Heart right ventricle (tissue), 16 donors: ENCODE measurements at regions not wholly inside any gene's neighbourhood (a gene's known extent, or its start where the extent isn't known, plus 50 kb on each side); places are given as distances from the start of the nearest gene placed in this dataset.

Experiments used
- ATAC-seq, 8 donors: fragments of 200-7000 bp; cut with Tn5 transposase; one replicate each; pipeline ENCODE4 v1.9.1; 2020; ENCODE audit warnings: mild to moderate bottlenecking in 8 of 8, moderate library complexity in 8 of 8, moderate number of reproducible peaks in 1 of 8
- DNase-seq, 2 donors: peaks; one replicate each; pipeline ENCODE4 v3.0.0-alpha.2; 2020
- H3K27ac ChIP-seq, 10 donors: fragments of 200-600 bp; sonication (generic) in 2 of 10; one replicate each; pipeline versions ENCODE4 v1.5.0 to v1.8.0; 2020 to 2022; ENCODE audit warnings: mild to moderate bottlenecking in 3 of 10
- H3K27me3 ChIP-seq, 7 donors: fragments of 200-600 bp; one replicate each; pipeline ENCODE4 v1.8.0; 2021 to 2022; ENCODE audit warnings: mild to moderate bottlenecking in 2 of 7
- H3K36me3 ChIP-seq, 9 donors: fragments of 200-600 bp; sonication (generic) in 1 of 9; one replicate each; pipeline versions ENCODE4 v1.5.0 to v1.8.0; 2020 to 2022; ENCODE audit warnings: mild to moderate bottlenecking in 2 of 9
- H3K4me1 ChIP-seq, 9 donors: fragments of 200-600 bp; sonication (generic) in 1 of 9; one replicate each; pipeline versions ENCODE4 v1.5.0 to v1.8.0; 2020 to 2022; ENCODE audit warnings: mild to moderate bottlenecking in 4 of 9
- H3K4me3 ChIP-seq, 10 donors: fragments of 200-600 bp; sonication (generic) in 2 of 10; one replicate each; pipeline versions ENCODE4 v1.5.0 to v1.8.0; 2020 to 2022; ENCODE audit warnings: mild to moderate bottlenecking in 7 of 10, moderate library complexity in 2 of 10
- H3K9me3 ChIP-seq, 11 donors: fragments of 200-600 bp in 10 of 11; sonication (generic) in 2 of 11; one replicate each; pipeline versions ENCODE4 v1.5.0 to v1.8.0; 2013 to 2022; ENCODE audit warnings: mild to moderate bottlenecking in 2 of 11, control low read depth in 1 of 11, moderate library complexity in 1 of 11
- CTCF ChIP-seq, 9 donors: fragments of 200-600 bp; sonication (generic) in 2 of 9; IDR thresholded peaks; one replicate each; pipeline versions ENCODE4 v1.5.0 to v1.8.0; 2021 to 2022; ENCODE audit warnings: antibody characterized with exemption in 9 of 9, mild to moderate bottlenecking in 5 of 9, moderate library complexity in 1 of 9
- WGBS, 2 donors: extraction: QIAGEN DNeasy Blood & Tissue Kit; methylation state at CpG; one replicate each; pipeline ENCODE4 v1.1.7; 2013; ENCODE audit warnings: inconsistent platforms in 1 of 2; 5-methylcytosine and 5-hydroxymethylcytosine counted together
- intact Hi-C, 10 donors: fragments of 100-400 bp; cut with DNase I; formaldehyde crosslinking; loops; one replicate each; pipeline versions ENCODE4 v1.11.1 to v1.14.2; 2022
- donor health status: Arrhythmogenic right ventricular cardiomyopathy.
- donor health status: ischemic (EF 13 %, LVEDD 7.1; RV severe dilation, severe dysfunction).
- donor health status: healthy with polysubstance abuse.
- donor health status: DM: no; HTN: yes; CAD: no.
- donor health status: DM: no; HTN: no; CAD: no.
- donor health status: ischemic (EF 25% LVEDD 6.9; RV normal size, moderate dysfunction).
- donor health status: ischemic (EF 25% LVEDD 5.7; RV mildly dilated, moderate dysfunction).
- donor health status: healthy.
- donor health status: DM: yes; HTN: yes; CAD: no.
- donor health status: Ischemic cardiomyopathy.
- donor health status: ischemic (EF 35%, LVEDD 5.7; RV mildly dilated, moderate dysfunction).
- donor health status: nonischemic (EF 11% LVEDD 7.7; RV severe dilation, severe dysfunction).
- donor health status: DM: yes; HTN: yes; CAD: no.
- donor health status: PGD.
- donor health status: ischemic (EF 29% LVEDD 5.4; RV normal size, mild dysfunction).
- donor health status: nonischemic (EF 23%, LVEDD 6.1; RV moderate dilation, normal function).

DNA sequence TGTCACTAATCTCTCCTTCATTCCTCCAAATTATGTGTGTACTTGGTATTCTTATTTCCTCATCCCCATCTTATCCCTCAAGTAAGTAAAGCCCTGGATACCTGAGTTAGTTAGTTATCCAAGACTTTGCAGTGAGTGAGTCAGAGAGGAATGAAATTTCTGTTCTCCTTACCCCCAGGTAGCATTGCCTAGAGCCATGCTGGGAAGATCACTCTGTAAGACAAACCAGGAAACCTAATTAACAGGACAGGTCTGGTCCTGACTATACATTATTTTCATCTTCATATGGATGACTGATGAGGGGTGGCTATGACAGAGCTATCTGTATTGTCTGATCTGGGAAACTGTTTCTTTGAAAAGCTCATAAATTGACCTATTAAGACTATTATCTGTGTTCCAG lies 55.0 kb upstream of the ITGA6 start:
- ATAC-seq (no peak), DNase-seq (no peak)
- no peaks in the 10 kb centered on the region for H3K27me3 ChIP-seq
- no peak for TF ChIP-seq CTCF (IDR thresholded peaks at IDR 0.05)
- peaks cover 5 to 29% (median 15%) of the 10 kb centered on the region in 9 donors for H3K4me1 ChIP-seq
- no peaks in the 10 kb centered on the region for H3K36me3 ChIP-seq
- H3K4me3 ChIP-seq, result no peak overlapping the region
- no peak overlapping the region for H3K27ac ChIP-seq
- intact Hi-C loops, result no loop called here
- peaks cover 0 to 30% (median 10%) of the 10 kb centered on the region in 11 donors for H3K9me3 ChIP-seq

- peaks cover 7 to 35% (median 20%) of the 10 kb centered on the region in 9 donors for H3K4me1 ChIP-seq
- no peaks in the 10 kb centered on the region for H3K27me3 ChIP-seq
- 64 to 71% methylated on average over 5 of the region's 5 CpGs for WGBS, 2 donors
- H3K27ac ChIP-seq, result no peak overlapping the region
- peaks cover 0 to 29% (median 10%) of the 10 kb centered on the region in 11 donors for H3K9me3 ChIP-seq
- no peak for TF ChIP-seq CTCF (IDR thresholded peaks at IDR 0.05)
- ATAC-seq (no peak), DNase-seq (no peak)
- no peaks in the 10 kb centered on the region for H3K36me3 ChIP-seq
- intact Hi-C loops, result no loop called here
- no peak overlapping the region for H3K4me3 ChIP-seq
Measured at GRCh38 chr2:172373076-172373475, 54.3 kb upstream of the ITGA6 start.

GRCh38 chr2:172373766-172374165 lies 53.6 kb upstream of the ITGA6 start:
- intact Hi-C loops, result no loop called here
- H3K27me3 ChIP-seq, result no peaks in the 10 kb centered on the region
- no peak for TF ChIP-seq CTCF (IDR thresholded peaks at IDR 0.05)
- no peaks in the 10 kb centered on the region for H3K36me3 ChIP-seq
- 85 to 88% methylated on average over 3 of the region's 3 CpGs for WGBS, 2 donors
- H3K27ac ChIP-seq, result no peak overlapping the region
- ATAC-seq (no peak), DNase-seq (no peak)
- H3K4me1 ChIP-seq, result peaks cover 7 to 40% (median 20%) of the 10 kb centered on the region in 9 donors
- peaks cover 0 to 22% (median 7%) of the 10 kb centered on the region in 11 donors for H3K9me3 ChIP-seq
- H3K4me3 ChIP-seq, result no peak overlapping the region

DNA sequence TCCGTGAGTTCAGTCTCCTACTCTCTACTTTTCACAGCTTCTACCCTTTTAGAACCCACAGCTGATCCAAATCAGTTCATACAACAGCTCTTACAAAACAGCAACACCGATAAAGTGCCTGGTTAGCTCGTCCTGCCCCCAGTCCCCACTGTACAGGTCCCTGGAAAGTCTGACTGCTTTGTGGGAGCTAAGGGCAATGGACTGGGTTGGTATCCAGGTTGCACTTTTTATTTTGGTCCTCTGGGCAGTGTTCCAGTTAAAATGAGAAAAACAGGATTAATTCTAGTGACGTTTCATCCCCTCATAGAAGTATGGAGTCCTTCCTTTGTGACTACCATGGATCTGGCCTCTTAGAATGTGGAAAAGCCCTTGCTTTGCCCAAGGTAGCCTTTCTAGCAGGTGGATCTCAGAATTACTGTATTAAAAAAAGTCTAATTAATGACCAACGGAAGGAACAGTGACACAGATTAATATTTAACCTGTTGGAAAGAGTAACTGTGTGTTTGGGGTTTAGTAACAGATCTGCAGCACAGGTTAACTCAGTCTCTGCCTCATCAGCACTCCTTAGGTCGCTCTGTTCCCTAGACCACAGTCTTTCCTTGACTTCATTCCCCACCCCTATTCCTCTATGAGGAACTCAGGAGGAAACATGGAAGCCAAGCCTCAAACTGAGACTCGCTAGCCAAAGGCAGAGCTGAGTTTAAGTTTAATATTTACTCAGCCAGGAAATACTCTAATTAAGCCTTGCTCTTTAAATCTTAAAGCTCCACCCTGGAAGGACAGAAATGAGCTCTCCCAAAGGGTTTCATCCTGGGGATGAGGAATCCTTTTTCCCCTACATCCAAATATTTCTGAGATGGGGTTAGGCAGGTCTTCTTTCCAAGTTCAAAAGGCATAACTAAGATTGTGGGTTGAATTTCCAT lies 52.8 kb upstream of the ITGA6 start:
- no peak for ATAC-seq
- Histone ChIP-seq H3K9me3 (peaks cover 0 to 14% (median 0%) of the 10 kb centered on the region in 11 donors), H3K36me3 (no peaks in the 10 kb centered on the region), H3K4me1 (peaks cover 7 to 40% (median 20%) of the 10 kb centered on the region in 9 donors), H3K4me3 (no peak overlapping the region), H3K27ac (no peak overlapping the region), H3K27me3 (no peaks in the 10 kb centered on the region)
- no peak for DNase-seq
- no peak for TF ChIP-seq CTCF (IDR thresholded peaks at IDR 0.05)
- WGBS, 2 donors, result 72 to 84% methylated on average over 7 of the region's 7 CpGs
- intact Hi-C loops, result no loop called here
